Mesenchymal stem cell (in vitro differentiated cells and primary cell): ENCODE measurements at regions not wholly inside any gene's neighbourhood (a gene's known extent, or its start where the extent isn't known, plus 50 kb on each side); places are given as distances from the start of the nearest gene placed in this dataset.

Source experiments
- DNase-seq: peaks from one replicate; pipeline ENCODE4 v3.0.0-alpha.2; 2013
- H2AFZ ChIP-seq: one replicate; pipeline ENCODE4 v1.6.1; 2013; ENCODE audit warnings: low read depth, mild to moderate bottlenecking, control low read depth, inconsistent platforms, low read length, moderate library complexity
- H2AK5ac ChIP-seq: 2 replicates; pipeline ENCODE4 v1.6.1; 2013; ENCODE audit warnings: low read length, moderate library complexity, mild to moderate bottlenecking, inconsistent platforms; ENCODE audit not compliant: severe bottlenecking
- H2BK120ac ChIP-seq: one replicate; pipeline ENCODE4 v1.6.1; 2013; ENCODE audit warnings: low read depth, mild to moderate bottlenecking, inconsistent platforms, low read length, moderate library complexity
- H2BK12ac ChIP-seq, 2 experiments: one replicate each; pipeline ENCODE4 v1.6.1; 2013; ENCODE audit warnings: inconsistent platforms in 2 of 2, low read length in 2 of 2, mild to moderate bottlenecking in 2 of 2, moderate library complexity in 2 of 2, control low read depth in 1 of 2
- H2BK15ac ChIP-seq: one replicate; pipeline ENCODE4 v1.6.1; 2013; ENCODE audit warnings: mild to moderate bottlenecking, low read depth, inconsistent platforms; ENCODE audit not compliant: poor library complexity, severe bottlenecking
- H2BK5ac ChIP-seq: 2 replicates; pipeline ENCODE4 v1.6.1; 2013; ENCODE audit warnings: low read depth, mild to moderate bottlenecking, low read length, control low read depth, inconsistent platforms; ENCODE audit not compliant: poor library complexity, severe bottlenecking
- H3K14ac ChIP-seq, 2 experiments: one replicate each; pipeline ENCODE4 v1.6.1; 2013; ENCODE audit warnings: inconsistent platforms in 2 of 2, low read length in 2 of 2, control low read depth in 1 of 2, mild to moderate bottlenecking in 1 of 2, moderate library complexity in 1 of 2
- H3K18ac ChIP-seq, 2 experiments: one replicate each; pipeline ENCODE4 v1.6.1; 2013; ENCODE audit warnings: inconsistent platforms in 2 of 2, low read length in 2 of 2, control low read depth in 1 of 2, low read depth in 1 of 2, mild to moderate bottlenecking in 1 of 2
- H3K23ac ChIP-seq, 2 experiments: one replicate each; pipeline ENCODE4 v1.6.1; 2013; ENCODE audit warnings: inconsistent platforms in 2 of 2, low read length in 2 of 2, mild to moderate bottlenecking in 2 of 2, moderate library complexity in 2 of 2, control low read depth in 1 of 2
- H3K27ac ChIP-seq: 2 replicates; pipeline ENCODE4 v1.5.1; 2013; ENCODE audit warnings: mild to moderate bottlenecking, moderate library complexity, low read length, control low read depth, inconsistent platforms; ENCODE audit not compliant: poor library complexity, severe bottlenecking
- H3K27me3 ChIP-seq, 2 experiments: 2 replicates each; pipeline versions ENCODE4 v1.6.1 to v1.7.0; 2013; ENCODE audit warnings: low read length in 2 of 2, mild to moderate bottlenecking in 2 of 2, moderate library complexity in 2 of 2, control low read depth in 1 of 2, inconsistent platforms in 1 of 2; ENCODE audit not compliant: control insufficient read depth in 1 of 2, insufficient read depth in 1 of 2
- H3K36me3 ChIP-seq, 2 experiments: 2 replicates each; pipeline versions ENCODE4 v1.6.1 to v1.7.0; 2013; ENCODE audit warnings: low read length in 2 of 2, control low read depth in 1 of 2, inconsistent platforms in 1 of 2, low read depth in 1 of 2, mild to moderate bottlenecking in 1 of 2; ENCODE audit not compliant: insufficient read depth in 2 of 2, control insufficient read depth in 1 of 2
- H3K4ac ChIP-seq, 2 experiments: one replicate each; pipeline ENCODE4 v1.6.1; 2013; ENCODE audit warnings: inconsistent platforms in 2 of 2, low read length in 2 of 2, mild to moderate bottlenecking in 2 of 2, moderate library complexity in 2 of 2, control low read depth in 1 of 2, low read depth in 1 of 2
- H3K4me1 ChIP-seq: 2 replicates; pipeline ENCODE4 v1.6.1; 2013; ENCODE audit warnings: low read depth, low read length, control low read depth; ENCODE audit not compliant: control insufficient read depth, insufficient read depth
- H3K4me2 ChIP-seq: 2 replicates; pipeline ENCODE4 v1.6.1; 2013; ENCODE audit warnings: low read length, mild to moderate bottlenecking, inconsistent platforms; ENCODE audit not compliant: poor library complexity, severe bottlenecking
- H3K4me3 ChIP-seq, 2 experiments: 2 replicates each; pipeline versions ENCODE4 v1.5.1 to v1.7.0; 2013; ENCODE audit warnings: low read length in 2 of 2, mild to moderate bottlenecking in 2 of 2, control low read depth in 1 of 2, low read depth in 1 of 2; ENCODE audit not compliant: insufficient read depth in 1 of 2
- H3K79me1 ChIP-seq: replicated peaks from 2 replicates; pipeline ENCODE4 v1.6.1; 2013; ENCODE audit warnings: mild to moderate bottlenecking, control low read depth, low read length, inconsistent platforms; ENCODE audit not compliant: poor library complexity, severe bottlenecking
- H3K9ac ChIP-seq: 2 replicates; pipeline ENCODE4 v1.7.0; 2013; ENCODE audit warnings: mild to moderate bottlenecking, low read length, moderate library complexity
- H3K9me3 ChIP-seq: 2 replicates; pipeline ENCODE4 v1.7.0; 2013; ENCODE audit warnings: mild to moderate bottlenecking, low read length; ENCODE audit not compliant: control insufficient read depth
- H4K8ac ChIP-seq: one replicate; pipeline ENCODE4 v1.6.1; 2013; ENCODE audit warnings: inconsistent platforms, mild to moderate bottlenecking, low read length, moderate library complexity
- H4K91ac ChIP-seq: one replicate; pipeline ENCODE4 v1.6.1; 2013; ENCODE audit warnings: mild to moderate bottlenecking, low read length, inconsistent platforms
- WGBS: methylation state at CpG from one replicate; pipeline ENCODE4 v1.1.7; 2013; ENCODE audit warnings: mixed read lengths; 5-methylcytosine and 5-hydroxymethylcytosine counted together

GRCh38 chr14:77985211-77985615, 185.0 kb upstream of the NRXN3 start:
- Histone ChIP-seq H4K8ac (no peak overlapping the region), H3K23ac (no peak overlapping the region), H3K14ac (no peak overlapping the region), H3K79me1 (no peaks in the 10 kb centered on the region), H2BK12ac (no peak overlapping the region), H2AK5ac (no peak overlapping the region), H3K4ac (no peak overlapping the region), H2BK15ac (no peak overlapping the region), H2BK120ac (no peak overlapping the region), H2BK5ac (no peak overlapping the region), H3K36me3 (no peaks in the 10 kb centered on the region), H3K4me1 (peaks cover 10% of the 10 kb centered on the region), H2AFZ (no peak overlapping the region), H3K9ac (peak overlapping the region; percentile 37), H3K18ac (no peak overlapping the region), H3K27me3 (peaks cover 12 to 16% of the 10 kb centered on the region in 2 experiments), H3K9me3 (no peaks in the 10 kb centered on the region), H3K4me3 (no peak overlapping the region), H3K4me2 (no peak overlapping the region), H4K91ac (no peak overlapping the region), H3K27ac (no peak overlapping the region)
- no peak for DNase-seq
- WGBS: 84% methylated on average over 4 of the region's 5 CpGs

DNA sequence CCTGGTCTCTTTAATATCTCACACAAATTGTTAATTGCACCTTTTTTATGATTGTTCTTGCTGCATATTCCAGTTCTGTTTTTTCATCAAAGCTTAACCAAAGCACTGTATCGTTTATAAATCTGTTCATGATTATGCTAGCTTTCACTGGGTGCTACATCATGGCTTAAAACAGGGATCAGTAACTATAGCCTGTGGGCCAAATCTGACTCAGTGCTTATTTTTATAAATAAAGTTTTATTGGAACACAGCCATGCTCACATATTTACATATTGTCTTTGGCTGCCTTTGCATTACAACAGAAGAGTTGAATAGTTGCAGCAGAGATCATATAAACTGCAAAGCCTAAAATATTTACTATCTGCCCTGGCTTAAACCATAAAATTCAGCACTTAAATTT, 183.4 kb upstream of the NRXN3 start:
- no peak overlapping the region for H2BK15ac ChIP-seq
- H3K4me3 ChIP-seq: no peak overlapping the region
- H3K4ac ChIP-seq: no peak overlapping the region
- H3K36me3 ChIP-seq: no peaks in the 10 kb centered on the region
- no peak overlapping the region for H3K9ac ChIP-seq
- no peak overlapping the region for H3K27ac ChIP-seq
- H2AK5ac ChIP-seq: no peak overlapping the region
- H2BK120ac ChIP-seq: no peak overlapping the region
- H4K8ac ChIP-seq: no peak overlapping the region
- peaks cover 0 to under 1% of the 10 kb centered on the region in 2 experiments for H3K27me3 ChIP-seq
- no peak overlapping the region for H4K91ac ChIP-seq
- 100% methylated on average over 1 of the region's 1 CpG for WGBS
- H3K79me1 ChIP-seq: no peaks in the 10 kb centered on the region
- H3K23ac ChIP-seq: no peak overlapping the region
- no peak overlapping the region for H2BK12ac ChIP-seq
- H3K18ac ChIP-seq: no peak overlapping the region
- H3K14ac ChIP-seq: no peak overlapping the region
- no peak overlapping the region for H3K4me2 ChIP-seq
- no peak overlapping the region for H2AFZ ChIP-seq
- H3K4me1 ChIP-seq: no peaks in the 10 kb centered on the region
- DNase-seq: no peak
- no peaks in the 10 kb centered on the region for H3K9me3 ChIP-seq
- H2BK5ac ChIP-seq: no peak overlapping the region

GRCh38 chr14:77988096-77988870, 181.9 kb upstream of the NRXN3 start:
- Histone ChIP-seq H3K27ac (no peak overlapping the region), H3K36me3 (no peaks in the 10 kb centered on the region), H3K14ac (no peak overlapping the region), H3K27me3 (no peaks in the 10 kb centered on the region), H3K18ac (no peak overlapping the region), H3K9ac (peak overlapping the region; percentile 79), H3K79me1 (no peaks in the 10 kb centered on the region), H4K91ac (no peak overlapping the region), H2AFZ (no peak overlapping the region), H2BK15ac (no peak overlapping the region), H3K4ac (no peak overlapping the region), H2BK120ac (no peak overlapping the region), H2BK12ac (no peak overlapping the region), H2BK5ac (no peak overlapping the region), H4K8ac (no peak overlapping the region), H3K9me3 (no peaks in the 10 kb centered on the region), H3K23ac (no peak overlapping the region), H3K4me2 (no peak overlapping the region), H2AK5ac (no peak overlapping the region), H3K4me3 (peak overlapping the region in 1 of 2 experiments; percentile 45), H3K4me1 (no peaks in the 10 kb centered on the region)
- DNase-seq: no peak
- WGBS: 72% methylated on average over 7 of the region's 7 CpGs

DNA sequence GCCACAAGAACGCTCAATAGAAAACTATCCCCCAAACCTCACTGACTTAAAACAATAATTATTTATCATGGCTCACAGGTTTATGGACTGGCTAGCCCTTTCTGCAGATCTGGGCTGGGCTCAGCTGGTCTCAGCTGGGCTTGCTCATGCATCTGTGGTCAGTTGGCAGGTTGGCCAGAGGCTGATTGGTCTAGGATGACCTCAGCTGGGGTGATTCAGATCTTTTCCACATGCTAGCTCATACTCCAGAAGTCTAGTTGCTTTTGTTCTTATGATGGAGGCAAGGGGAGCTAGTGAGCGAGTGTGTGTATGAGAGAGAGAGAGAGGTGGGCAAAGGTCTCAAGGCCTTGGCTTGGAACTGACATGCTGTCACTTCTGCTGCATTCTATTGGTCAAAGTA, 181.2 kb upstream of the NRXN3 start:
- no peak for DNase-seq
- Histone ChIP-seq H3K27me3 (no peaks in the 10 kb centered on the region), H3K9ac (peak overlapping the region; percentile 79), H3K27ac (no peak overlapping the region), H3K9me3 (no peaks in the 10 kb centered on the region), H2AFZ (no peak overlapping the region), H4K91ac (no peak overlapping the region), H2BK5ac (no peak overlapping the region), H2BK120ac (no peak overlapping the region), H2BK15ac (no peak overlapping the region), H3K36me3 (no peaks in the 10 kb centered on the region), H2BK12ac (no peak overlapping the region), H4K8ac (no peak overlapping the region), H3K4ac (no peak overlapping the region), H3K23ac (no peak overlapping the region), H3K4me1 (no peaks in the 10 kb centered on the region), H3K14ac (no peak overlapping the region), H2AK5ac (no peak overlapping the region), H3K79me1 (no peaks in the 10 kb centered on the region), H3K4me2 (no peak overlapping the region), H3K18ac (no peak overlapping the region), H3K4me3 (peak overlapping the region; percentile 26 to 45)
- 87% methylated on average over 2 of the region's 2 CpGs for WGBS
